ENCODE measurements at regions not wholly inside any gene's neighbourhood (a gene's known extent, or its start where the extent isn't known, plus 50 kb on each side); places are given as distances from the start of the nearest gene placed in this dataset.

- no peak for TF ChIP-seq CTCF (IDR thresholded peaks at IDR 0.05; ENCODE audit: low read depth, low read length, poor library complexity, severe bottlenecking)
- no peak for TF ChIP-seq EZH2phosphoT487 (IDR thresholded peaks at IDR 0.05; ENCODE audit: borderline replicate concordance, low read length)
Observed at GRCh38 chr5:44747396-44747795, 61.4 kb upstream of the MRPS30 start.

Data from DOHH2 (cell line).